ENCODE measurements at regions not wholly inside any gene's neighbourhood (a gene's known extent, or its start where the extent isn't known, plus 50 kb on each side); places are given as distances from the start of the nearest gene placed in this dataset.
"Not testable (repeated sequence)": the region's sequence is repeated elsewhere in the genome, so short reads cannot be mapped to it uniquely, and the experiment has no call there.

- H3K36me3 ChIP-seq (ENCODE audit: insufficient read depth, low read length): no peaks in the 10 kb centered on the region
- no peak for TF ChIP-seq CTCF (IDR thresholded peaks at IDR 0.05)
- no peaks in the 10 kb centered on the region for H3K9me3 Mint-ChIP-seq
- DNase-seq (no peak), ATAC-seq (ENCODE audit: poor library complexity) (no peak)
- H3K4me1 ChIP-seq (ENCODE audit: insufficient read depth, low read length): no peaks in the 10 kb centered on the region
- no peaks in the 10 kb centered on the region for H3K27me3 Mint-ChIP-seq
- intact Hi-C loops (cut with DNase I, micrococcal nuclease): no loop called here
- no peaks in the 10 kb centered on the region for H3K27me3 ChIP-seq (ENCODE audit: control insufficient read depth in 1 of 2, insufficient read depth in 2 of 2, low read length in 2 of 2)
- no peak overlapping the region for H3K27ac ChIP-seq (ENCODE audit: low read depth in 1 of 2, low read length in 2 of 2)
- H3K4me1 Mint-ChIP-seq (ENCODE audit: low read depth): no peaks in the 10 kb centered on the region
- H3K4me3 Mint-ChIP-seq: no peak overlapping the region
- no peak overlapping the region for H3K4me3 ChIP-seq (ENCODE audit: low read length)
- CTCF ChIA-PET: no interaction called here
- no peaks in the 10 kb centered on the region for H3K36me3 Mint-ChIP-seq (ENCODE audit: low read depth)
- no peaks in the 10 kb centered on the region for H3K9me3 ChIP-seq (ENCODE audit: control insufficient read depth in 1 of 2, insufficient read depth in 1 of 2, low read length in 2 of 2)
- POLR2A ChIA-PET: no interaction called here
- H3K27ac Mint-ChIP-seq: no peak overlapping the region
Measured at GRCh38 chr9:73444821-73445220, 293.2 kb downstream of the ANXA1 start.

GRCh38 chr9:73445384-73445783, 293.7 kb downstream of the ANXA1 start:
- ATAC-seq (ENCODE audit: poor library complexity); POLR2A ChIA-PET; CTCF ChIA-PET; H3K27ac ChIP-seq (ENCODE audit: low read depth in 1 of 2, low read length in 2 of 2); H3K4me3 Mint-ChIP-seq; intact Hi-C loops (cut with DNase I, micrococcal nuclease); H3K36me3 Mint-ChIP-seq (ENCODE audit: low read depth); H3K4me1 ChIP-seq (ENCODE audit: insufficient read depth, low read length); H3K4me3 ChIP-seq (ENCODE audit: low read length); DNase-seq; H3K4me1 Mint-ChIP-seq (ENCODE audit: low read depth); H3K9me3 ChIP-seq (ENCODE audit: control insufficient read depth in 1 of 2, insufficient read depth in 1 of 2, low read length in 2 of 2); H3K27me3 Mint-ChIP-seq; H3K36me3 ChIP-seq (ENCODE audit: insufficient read depth, low read length); H3K27me3 ChIP-seq (ENCODE audit: control insufficient read depth in 1 of 2, insufficient read depth in 2 of 2, low read length in 2 of 2); H3K9me3 Mint-ChIP-seq; H3K27ac Mint-ChIP-seq: not testable (repeated sequence)

GRCh38 chr9:73446306-73446705, 294.6 kb downstream of the ANXA1 start:
- POLR2A ChIA-PET: no interaction called here
- Histone ChIP-seq H3K27ac (ENCODE audit: low read depth in 1 of 2, low read length in 2 of 2) (no peak overlapping the region), H3K27me3 (ENCODE audit: control insufficient read depth in 1 of 2, insufficient read depth in 2 of 2, low read length in 2 of 2) (no peaks in the 10 kb centered on the region), H3K36me3 (ENCODE audit: insufficient read depth, low read length) (no peaks in the 10 kb centered on the region), H3K4me1 (ENCODE audit: insufficient read depth, low read length) (no peaks in the 10 kb centered on the region), H3K4me3 (ENCODE audit: low read length) (no peak overlapping the region), H3K9me3 (ENCODE audit: control insufficient read depth in 1 of 2, insufficient read depth in 1 of 2, low read length in 2 of 2) (no peaks in the 10 kb centered on the region)
- Mint-ChIP-seq H3K27me3 (no peaks in the 10 kb centered on the region), H3K4me3 (no peak overlapping the region), H3K4me1 (ENCODE audit: low read depth) (no peaks in the 10 kb centered on the region), H3K36me3 (ENCODE audit: low read depth) (no peaks in the 10 kb centered on the region), H3K27ac (no peak overlapping the region), H3K9me3 (no peaks in the 10 kb centered on the region)
- intact Hi-C loops (cut with DNase I, micrococcal nuclease): no loop called here
- no peak for ATAC-seq (ENCODE audit: poor library complexity)
- TF ChIP-seq CTCF (IDR thresholded peaks at IDR 0.05): no peak
- DNase-seq: no peak
- CTCF ChIA-PET: no interaction called here

- DNase-seq (no peak), ATAC-seq (ENCODE audit: poor library complexity) (no peak)
- H3K27me3 ChIP-seq (ENCODE audit: control insufficient read depth in 1 of 2, insufficient read depth in 2 of 2, low read length in 2 of 2): no peaks in the 10 kb centered on the region
- H3K4me3 ChIP-seq (ENCODE audit: low read length): no peak overlapping the region
- ChIA-PET CTCF (no interaction called here), POLR2A (no interaction called here)
- Mint-ChIP-seq H3K9me3 (no peaks in the 10 kb centered on the region), H3K4me3 (no peak overlapping the region), H3K27ac (no peak overlapping the region), H3K27me3 (no peaks in the 10 kb centered on the region), H3K4me1 (ENCODE audit: low read depth) (no peaks in the 10 kb centered on the region), H3K36me3 (ENCODE audit: low read depth) (no peaks in the 10 kb centered on the region)
- TF ChIP-seq CTCF (IDR thresholded peaks at IDR 0.05): no peak
- intact Hi-C loops (cut with DNase I, micrococcal nuclease): loop anchor here in 1 of 2 experiments (10.0 kb wide), 1 partner anchor 1034 kb away; no protein-coding TSS in a partner anchor
- no peak overlapping the region for H3K27ac ChIP-seq (ENCODE audit: low read depth in 1 of 2, low read length in 2 of 2)
- H3K4me1 ChIP-seq (ENCODE audit: insufficient read depth, low read length): no peaks in the 10 kb centered on the region
- H3K36me3 ChIP-seq (ENCODE audit: insufficient read depth, low read length): no peaks in the 10 kb centered on the region
- no peaks in the 10 kb centered on the region for H3K9me3 ChIP-seq (ENCODE audit: control insufficient read depth in 1 of 2, insufficient read depth in 1 of 2, low read length in 2 of 2)
Measured at GRCh38 chr9:73451003-73451402, 299.3 kb downstream of the ANXA1 start.

Data from CD4-positive, alpha-beta T cell (primary cell).